ENCODE measurements at regions not wholly inside any gene's neighbourhood (a gene's known extent, or its start where the extent isn't known, plus 50 kb on each side); places are given as distances from the start of the nearest gene placed in this dataset.
"Not testable (repeated sequence)": the region's sequence is repeated elsewhere in the genome, so short reads cannot be mapped to it uniquely, and the experiment has no call there.

DNA sequence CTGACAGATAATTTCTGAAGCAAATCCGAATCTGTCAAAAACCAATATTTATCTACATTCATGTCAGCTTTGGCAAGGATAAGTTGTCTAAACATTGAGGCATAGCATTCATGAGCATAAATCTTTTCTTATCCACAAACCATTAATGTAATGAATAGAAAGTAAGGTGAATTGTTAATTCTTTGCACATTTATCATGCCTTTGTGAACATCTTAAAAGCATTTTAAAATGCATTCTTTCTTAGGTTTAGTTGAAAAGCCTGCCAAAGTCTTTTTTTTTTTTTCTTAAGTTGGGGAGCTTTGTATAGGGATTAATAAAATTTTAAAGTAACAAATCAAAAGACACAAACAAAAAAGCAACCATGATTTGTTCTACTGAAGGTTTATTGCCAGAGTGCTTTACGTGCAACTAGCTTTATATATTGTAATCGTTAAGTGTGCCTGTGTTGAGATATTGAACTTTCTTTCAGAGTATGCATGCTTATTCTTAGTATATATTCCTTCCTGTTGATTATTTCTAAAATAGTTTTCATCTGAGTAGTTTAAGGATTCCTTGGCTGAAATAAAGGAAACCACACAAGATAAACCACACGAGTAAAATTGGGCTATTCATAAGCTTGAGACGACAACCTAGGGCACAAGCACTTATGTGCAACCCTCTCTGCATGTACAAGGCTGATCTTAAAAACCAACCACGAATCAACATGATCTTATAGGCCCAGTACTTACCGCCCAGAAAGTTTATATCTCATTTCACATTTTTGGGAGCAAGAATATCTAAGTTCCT is 1110.9 kb upstream of the CNTN5 start:
- no peak for DNase-seq

DNA sequence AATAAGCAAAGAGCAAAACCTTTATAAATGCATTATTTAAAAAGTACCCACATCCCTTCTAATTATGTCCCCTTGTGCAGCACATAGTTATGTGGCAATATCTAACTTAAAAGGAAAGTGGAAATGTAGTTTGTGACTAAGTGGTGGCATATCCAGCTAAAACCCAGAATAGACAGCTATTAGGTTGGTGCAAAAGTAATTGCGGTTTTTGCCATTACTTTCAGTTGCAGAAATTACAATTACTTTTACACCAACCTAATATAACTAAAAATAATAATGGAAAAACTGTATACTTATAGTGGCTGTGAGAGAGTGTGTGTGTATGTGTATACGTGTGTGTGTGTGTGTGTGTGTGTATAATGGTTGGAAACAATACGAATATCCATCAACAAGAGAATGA is 1108.1 kb upstream of the CNTN5 start:
- no peak for DNase-seq

DNA sequence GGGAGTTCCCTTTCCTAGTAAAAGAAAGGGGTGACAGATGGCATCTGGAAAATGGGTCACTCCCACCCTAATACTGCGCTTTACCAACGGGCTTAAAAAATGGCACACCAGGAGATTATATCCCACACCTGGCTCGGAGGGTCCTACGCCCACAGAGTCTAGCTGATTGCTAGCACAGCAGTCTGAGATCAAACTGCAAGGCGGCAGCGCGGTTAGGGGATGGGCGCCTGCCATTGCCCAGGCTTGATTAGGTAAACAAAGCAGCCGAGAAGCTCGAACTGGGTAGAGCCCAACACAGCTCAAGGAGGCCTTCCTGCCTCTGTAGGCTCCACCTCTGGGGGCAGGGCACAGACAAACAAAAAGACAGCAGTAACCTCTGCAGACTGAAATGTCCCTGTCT is 1097.8 kb upstream of the CNTN5 start:
- DNase-seq, result not testable (repeated sequence)

DNA sequence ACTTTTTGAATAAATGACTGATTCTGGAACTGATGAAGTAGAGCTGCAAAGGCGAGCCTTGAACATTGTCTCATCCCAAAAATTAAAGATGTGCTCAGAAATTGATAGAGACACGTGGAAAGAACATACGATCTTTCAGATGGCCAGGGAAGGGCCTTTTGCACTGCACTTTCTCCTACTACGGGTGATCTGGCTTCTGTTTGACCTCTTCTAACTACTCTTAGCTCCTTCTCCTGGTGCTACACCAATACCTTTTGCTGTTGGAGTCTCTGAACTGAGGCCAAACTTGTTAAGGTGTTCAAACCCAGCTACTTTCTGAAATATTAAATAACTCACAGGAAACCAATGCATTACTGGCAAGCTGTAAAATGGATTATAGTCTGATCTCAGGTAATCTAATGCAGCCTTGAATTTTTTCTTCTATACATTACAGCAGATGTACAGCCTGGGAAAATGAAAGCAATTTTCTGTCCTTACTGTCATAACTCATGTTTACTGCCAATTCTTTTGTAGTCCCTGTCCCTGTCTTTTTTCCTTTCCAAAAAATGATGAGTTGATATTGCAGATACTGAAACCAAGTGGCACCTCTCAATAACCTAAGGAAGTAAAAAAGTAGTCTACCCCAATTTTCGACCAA is 1086.1 kb upstream of the CNTN5 start:
- no peak for DNase-seq

DNA sequence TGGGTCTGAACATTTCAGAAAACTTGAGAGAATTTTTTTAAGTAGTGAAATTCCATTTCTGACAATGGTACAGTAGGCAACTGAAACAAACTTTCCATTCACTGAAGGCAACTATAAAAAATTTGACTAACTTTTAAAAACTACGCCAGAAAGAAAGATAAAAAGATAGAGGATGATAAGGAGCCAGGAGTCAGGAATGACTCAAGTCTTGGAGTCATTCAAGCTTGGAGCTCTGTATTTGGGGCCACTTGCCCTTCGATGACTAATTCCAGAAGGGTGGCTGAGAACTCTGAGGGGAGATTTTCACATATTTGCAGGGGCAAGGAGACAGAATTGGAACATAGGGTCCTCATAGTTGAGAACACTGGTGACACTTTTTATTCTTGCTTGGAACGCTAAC is 1083.2 kb upstream of the CNTN5 start:
- no peak for DNase-seq

DNA sequence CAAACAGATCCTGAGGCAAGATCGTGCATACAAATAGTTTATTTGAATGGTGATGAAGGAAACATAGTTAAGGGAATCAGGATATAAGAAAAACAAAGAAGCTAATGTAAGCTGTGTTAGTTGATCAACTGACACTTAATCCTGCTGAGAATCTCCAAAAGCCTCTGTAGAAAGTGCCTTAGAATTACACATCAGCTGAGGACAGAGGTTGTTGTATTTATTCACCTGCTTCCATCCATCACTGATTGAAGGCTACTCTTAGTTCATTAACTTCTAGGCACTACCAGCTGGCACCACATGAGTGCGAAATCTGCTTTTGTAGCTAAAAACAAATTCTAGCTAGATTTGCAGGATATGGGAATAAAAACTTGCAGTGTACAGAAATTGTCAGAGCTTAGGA is 1082.0 kb upstream of the CNTN5 start:
- DNase-seq, result no peak

DNA sequence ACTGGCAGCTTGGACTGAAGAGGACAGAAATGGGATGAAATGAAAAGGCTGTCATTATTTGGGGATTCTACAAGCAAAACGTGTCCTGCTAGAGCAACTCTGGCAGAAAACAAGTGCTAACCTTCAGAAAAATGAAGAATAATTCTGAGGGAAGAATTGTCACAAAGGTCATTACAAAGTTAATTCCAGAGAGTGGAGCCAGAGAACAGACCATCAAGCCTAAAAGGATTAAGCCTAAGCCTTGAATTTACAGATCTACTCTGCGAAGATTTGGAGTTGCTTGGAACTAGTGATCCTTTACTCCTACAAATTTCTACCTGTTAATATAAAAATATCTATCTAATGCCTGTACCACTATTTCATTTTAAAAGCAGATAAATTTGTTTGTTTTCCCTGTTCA is 1077.3 kb upstream of the CNTN5 start:
- DNase-seq, result no peak

DNA sequence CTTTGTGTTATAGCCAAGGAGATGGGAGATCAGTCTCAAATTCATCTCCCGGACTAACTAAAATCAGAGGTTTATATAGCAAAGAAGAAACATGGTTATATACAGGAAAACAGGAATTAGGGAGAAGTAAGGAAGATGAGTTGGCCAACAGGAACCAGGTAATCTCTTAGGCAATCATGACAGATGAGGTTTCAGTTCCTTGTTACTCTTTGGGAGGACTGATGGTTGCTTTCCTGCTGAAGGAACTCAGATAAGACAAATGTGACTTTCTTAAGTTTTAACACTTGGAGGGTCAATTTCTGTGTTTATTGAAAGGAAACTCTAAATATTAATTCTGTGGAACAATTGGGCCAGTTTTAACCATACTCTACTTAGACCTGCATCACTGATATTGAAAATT is 1072.0 kb upstream of the CNTN5 start:
- DNase-seq, result no peak

DNA sequence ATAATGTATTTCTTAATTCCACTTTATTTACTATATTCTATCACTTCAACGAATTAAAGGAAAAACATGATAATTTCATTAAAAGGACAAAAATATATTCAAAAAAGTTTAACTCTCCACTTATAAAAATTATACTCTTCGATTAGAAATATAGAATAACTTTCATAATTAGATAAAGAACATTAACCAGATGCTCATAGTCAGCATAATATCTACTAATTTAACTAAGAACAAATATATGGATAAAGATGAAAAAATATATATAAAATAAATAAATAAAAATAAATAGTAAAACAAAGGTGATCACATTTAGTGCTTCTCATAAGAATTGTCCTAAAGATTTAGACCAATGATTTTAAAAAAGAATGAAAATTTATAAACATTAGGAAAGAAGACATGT is 1065.2 kb upstream of the CNTN5 start:
- no peak for DNase-seq

DNA sequence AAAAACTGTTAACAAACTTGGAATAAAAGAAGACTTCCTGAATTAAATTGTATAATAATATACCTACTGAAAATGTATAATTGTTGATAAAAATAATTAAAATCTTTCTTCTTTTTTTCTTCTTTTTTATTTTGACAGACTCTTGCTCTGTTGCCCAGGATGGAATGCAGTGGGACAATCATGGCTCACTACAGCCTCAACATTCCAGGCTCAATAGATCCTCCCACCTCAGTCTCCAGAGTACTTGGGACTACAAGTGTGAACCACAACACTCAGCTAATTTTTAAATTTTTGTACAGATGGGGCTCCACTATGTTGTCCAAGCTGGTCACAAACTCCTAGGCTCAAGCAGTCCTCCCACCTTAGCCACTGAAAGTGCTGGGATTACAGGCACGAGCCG is 1063.8 kb upstream of the CNTN5 start:
- DNase-seq, result no peak

DNA sequence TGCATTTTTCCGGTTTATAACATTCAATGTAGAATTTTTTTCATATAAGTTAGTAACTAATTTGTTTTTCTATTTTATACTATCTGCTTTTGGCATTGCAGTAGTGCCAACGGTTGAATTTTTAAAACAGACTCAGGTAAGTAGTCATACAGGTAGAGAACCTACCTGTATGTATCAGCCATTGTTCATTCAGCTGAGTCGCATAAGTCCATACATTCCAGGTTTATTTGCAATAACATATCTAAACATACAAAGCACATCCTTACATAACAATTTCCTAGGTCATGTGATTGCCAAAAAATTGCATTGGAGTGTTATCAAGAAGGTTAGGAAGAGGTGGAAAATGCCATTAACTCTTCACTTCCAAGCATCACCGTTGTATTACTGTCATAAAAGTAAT is 1059.3 kb upstream of the CNTN5 start:
- DNase-seq, result no peak

DNA sequence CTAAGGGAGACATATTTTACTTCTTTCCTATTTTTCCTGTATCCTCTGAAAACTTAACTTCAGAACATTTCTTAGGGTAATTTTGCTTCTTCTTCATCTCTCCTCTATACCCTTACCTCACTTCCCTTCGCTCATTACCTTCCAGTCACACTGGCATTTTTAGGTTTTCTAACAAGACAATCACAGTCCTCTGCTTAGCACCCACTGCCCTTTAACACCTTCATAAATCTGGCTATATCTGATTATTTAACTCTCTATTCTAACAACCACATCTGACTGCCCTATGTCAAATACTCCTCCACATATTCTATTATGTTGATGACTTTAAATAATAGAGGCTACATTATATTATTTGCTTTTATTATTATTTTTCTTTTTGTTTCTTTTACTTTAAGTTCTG is 1058.0 kb upstream of the CNTN5 start:
- no peak for DNase-seq

DNA sequence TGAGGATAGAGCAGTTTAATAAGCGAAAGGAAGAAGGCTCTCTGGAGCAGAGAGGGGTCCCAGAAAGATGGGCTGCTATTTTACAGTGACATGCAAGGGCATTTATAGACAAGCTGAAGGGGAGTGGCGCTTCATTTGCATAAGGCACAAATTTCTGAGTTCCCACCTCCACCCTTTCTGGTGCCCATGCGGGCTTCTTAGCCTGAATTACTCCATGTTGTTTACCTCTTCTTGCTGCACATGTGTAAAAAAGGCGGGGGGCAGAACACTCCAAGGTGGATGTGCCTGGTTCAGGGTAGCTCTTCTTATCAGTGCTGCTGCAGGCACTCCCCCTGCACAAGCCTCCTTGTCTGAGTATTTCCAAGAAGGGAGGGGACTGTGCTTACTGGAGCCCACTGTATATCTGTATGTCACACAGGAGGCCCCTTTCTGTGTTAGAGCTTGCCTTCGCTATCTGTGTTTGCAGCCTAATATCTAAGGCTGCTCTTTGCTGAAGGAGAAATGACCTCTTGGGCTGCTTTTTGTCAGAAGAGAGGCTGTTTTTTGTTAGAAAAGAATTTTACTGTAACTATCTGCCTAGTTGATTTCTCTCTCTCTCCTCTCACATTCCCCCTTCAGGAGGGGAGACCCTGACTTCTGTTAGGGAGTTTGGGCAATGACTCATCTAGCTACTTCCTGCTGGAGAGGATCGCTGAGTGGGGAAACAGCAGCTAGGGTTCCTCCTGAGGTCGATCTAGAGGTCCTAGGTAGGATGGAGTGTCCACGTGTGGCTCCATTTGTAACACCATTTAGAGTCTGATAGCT is 1057.0 kb upstream of the CNTN5 start:
- DNase-seq, result no peak

DNA sequence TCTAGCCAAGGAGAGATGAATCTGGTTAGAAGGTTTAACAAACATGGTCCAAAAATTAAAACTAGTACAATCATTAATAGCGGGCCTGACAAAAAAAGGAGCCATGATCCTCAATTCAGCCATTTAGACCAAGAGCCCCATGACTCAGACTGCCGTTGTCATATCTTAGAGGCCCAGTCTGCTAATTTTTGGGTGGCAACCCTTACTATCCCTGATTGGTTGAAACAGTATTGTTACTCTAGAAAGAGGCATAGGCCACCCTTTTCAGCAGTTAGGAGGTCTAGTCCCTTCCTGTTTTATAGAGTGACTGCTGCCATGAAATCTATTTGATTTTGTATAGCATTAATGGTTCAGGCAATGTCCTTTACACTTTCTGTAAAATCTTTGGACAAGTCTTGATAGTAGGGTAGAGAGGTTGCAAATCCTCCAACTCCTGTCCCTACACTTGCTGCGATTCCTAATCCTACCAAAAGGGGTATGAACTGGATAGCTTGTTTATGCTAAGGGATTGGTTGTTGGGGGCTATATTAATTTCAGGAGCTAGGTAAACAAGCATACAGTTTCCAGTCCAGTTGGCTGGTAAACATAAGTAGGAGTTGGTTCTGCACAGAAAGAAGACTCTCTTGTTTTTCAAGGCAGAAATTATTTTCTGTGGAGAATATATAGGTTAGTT is 1056.3 kb upstream of the CNTN5 start:
- no peak for DNase-seq

DNA sequence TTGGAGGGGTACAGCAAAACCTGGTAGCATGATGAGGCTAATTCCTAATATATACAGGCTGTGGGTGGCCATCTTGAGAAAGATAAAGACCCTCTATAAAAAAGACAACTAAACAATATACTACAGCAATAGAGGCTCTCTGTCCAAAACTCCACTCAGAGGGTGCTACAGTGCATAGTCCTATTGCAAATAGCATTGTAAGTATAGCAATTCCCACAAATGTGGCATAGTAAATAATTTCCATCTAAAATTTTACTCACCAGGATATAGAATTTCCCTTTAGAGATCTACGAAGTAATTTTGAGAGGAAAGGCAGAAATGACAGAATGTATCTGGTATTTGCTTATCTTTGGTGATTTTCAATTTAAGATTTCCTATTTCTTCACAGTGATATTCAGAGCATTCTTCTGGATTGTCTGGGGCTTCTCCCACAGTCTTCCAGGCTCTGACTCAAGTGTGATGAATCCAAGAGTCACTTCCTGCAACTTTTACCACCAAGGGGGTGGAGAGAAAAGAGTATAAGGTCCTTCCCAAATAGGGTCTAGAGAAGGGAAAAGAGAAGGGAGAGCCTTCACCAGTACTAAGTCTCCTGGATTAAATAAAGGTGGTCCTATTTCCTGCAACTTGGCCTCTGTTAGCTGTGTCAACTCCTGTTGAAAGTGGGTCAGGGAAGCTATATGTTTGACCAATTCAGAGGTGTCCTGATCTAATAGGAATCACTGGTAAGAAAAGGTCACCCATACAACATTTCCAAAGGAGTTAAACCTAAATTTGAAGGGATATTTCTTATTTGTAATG is 1054.7 kb upstream of the CNTN5 start:
- no peak for DNase-seq

DNA sequence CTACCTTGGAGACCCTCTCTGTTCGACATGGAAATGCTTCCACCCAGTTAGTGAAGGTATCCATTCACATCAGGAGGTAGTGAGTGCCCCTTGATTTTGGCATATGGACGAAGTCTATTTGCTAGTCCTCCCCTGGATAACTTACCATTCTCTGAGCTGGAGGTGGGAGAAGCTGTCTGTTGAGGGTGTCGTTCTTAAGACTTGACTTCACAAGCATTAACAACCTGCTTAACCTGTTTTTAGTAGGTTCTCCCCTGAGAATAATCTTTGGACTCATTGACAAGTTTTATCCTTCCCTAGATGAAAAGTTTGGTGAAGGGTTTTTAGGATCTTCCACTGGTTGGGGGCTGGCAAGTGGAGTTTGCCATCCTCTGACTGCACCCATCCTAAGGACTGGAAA is 1053.8 kb upstream of the CNTN5 start:
- no peak for DNase-seq

DNA sequence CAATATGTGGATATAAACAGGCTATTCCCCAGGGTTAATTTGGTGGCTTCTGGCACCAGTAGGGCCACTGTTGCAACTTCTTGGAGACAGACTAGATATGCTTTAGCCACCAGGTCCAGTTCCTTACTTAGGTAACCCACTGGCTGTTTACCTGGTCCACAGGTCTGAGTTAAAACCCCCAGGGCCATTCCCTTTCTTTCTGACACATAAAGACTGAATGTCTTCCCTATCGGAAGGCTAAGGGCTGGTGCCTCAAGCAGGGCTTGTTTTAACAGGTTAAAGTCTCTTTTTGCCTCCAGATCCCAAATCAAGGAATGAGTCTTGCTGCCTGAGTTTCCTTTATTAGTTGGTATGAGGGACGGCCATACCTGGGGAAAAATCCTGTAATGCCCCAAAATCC is 1052.7 kb upstream of the CNTN5 start:
- no peak for DNase-seq

DNA sequence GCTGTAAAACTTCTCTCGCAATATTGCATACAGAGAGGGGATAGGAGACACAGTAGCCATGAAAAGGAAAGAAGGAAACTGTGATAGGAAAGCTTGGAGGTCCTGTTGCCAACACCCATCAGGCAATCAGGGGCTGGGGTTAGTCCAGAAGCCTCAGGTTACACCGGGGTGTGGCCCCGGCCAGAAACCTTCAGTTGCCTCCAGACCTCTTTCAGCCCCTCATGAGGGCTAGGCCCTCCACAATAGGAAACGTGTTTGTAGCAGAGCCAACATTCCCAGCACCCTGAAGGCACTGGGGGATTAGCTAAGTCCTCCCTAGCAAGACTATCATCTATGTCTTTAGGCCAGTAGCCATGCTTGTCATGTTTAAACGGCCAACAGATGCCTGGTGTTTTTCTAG is 1048.0 kb upstream of the CNTN5 start:
- no peak for DNase-seq

DNA sequence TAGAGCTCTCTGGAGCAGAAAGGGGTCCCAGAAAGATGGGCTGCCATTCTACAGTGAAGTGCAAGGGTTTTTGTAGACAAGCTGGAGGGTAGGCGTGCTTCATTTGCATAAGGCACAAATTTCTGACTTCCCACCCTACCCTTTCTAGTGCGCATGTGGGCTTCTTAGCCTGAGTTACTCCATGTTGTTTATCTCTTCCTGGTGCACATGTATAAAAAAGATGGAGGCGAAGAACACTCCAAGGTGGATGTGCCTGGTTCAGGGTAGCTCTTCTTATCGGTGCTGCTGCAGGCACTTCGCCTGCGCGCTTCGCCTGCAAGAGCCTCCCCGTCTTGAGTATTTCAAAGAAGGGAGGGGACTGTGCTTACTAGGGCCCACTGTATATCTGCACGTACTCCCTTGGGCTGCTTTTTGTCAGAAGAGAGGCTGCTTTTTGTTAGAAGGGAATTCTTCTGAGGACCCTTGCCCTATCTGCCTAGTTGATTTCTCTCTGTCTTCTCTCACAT is 1047.3 kb upstream of the CNTN5 start:
- DNase-seq, result no peak

DNA sequence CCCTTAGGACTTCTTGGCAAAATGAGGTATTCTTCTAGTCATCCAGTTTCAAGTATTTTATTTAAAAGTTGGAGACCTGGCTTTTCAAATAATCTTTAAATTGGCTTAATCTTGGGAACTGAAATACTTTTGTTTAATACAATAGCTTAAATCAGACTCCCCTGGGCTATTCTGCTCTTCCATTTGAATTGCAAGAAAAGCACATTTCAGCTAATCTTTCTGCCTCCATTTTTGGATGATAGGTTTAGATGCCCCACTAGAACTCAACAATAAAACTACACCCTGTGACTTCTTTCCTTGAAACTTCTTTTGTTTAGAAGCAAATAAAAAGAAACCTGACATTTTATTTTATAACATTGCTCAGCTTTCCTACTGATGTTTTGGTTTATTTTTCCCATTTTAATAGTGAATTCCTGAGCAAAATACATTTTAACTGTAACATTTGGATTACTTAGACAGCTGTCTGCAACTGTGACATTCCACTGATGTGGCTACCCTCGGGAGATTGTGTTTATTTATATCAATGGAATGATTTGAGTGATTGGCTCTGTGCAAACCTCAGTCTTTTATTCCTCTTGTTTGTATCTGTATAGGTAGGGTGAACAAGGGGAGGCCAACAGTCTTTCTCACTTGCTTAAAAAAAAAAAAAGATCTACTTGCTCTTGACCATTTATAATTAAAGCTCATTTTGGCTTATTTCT is 1045.8 kb upstream of the CNTN5 start:
- no peak for DNase-seq

DNA sequence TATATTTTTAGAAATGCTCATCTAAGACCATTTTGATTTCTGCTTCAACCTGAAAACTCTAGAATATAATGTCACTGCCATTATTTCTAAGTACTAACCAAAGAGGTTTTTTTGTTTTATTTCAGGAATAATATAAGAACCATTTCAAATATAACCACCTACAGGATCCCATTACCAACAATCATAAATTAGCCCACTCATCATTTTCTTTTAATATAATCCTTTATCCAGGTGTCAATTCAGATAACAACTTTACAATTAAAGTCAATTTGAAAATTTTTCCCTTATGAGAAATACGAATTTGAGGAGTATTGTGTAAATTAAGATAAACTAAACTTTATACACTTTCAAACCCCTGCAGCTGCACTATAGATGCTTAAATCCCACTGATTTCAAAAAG is 1043.0 kb upstream of the CNTN5 start:
- no peak for DNase-seq

DNA sequence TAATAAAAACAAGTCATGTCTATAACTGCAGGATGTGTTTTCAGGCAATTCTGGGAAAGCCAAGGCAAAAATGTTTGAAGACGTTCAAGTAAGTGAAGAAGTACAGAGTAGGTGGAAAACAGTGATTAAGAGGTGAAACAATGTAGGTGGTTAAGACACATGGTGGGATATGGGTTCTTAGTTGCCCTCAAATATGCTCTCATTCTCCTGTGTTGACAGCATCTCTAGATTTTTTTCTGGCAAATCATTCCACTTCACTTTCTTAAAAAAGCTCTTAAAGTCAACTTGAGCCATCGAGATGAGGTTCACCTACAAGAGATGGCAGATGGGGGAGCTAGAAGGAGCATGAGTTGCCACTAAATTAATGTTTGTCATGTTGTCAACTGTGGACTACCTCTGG is 1041.0 kb upstream of the CNTN5 start:
- DNase-seq, result no peak
